PC-3 (cell line): ENCODE measurements at regions not wholly inside any gene's neighbourhood (a gene's known extent, or its start where the extent isn't known, plus 50 kb on each side); places are given as distances from the start of the nearest gene placed in this dataset.

Experiments used
- EZH2 ChIP-seq: fragments of 300-600 bp; sonication (generic); IDR thresholded peaks from one replicate; pipeline ENCODE4 v1.6.1; 2017; ENCODE audit warnings: antibody characterized with exemption, mild to moderate bottlenecking, low read length; ENCODE audit not compliant: unreplicated experiment
- EZH2phosphoT487 ChIP-seq: fragments of 300-600 bp; sonication (generic); IDR thresholded peaks from 2 replicates; pipeline ENCODE4 v1.6.1; 2018; ENCODE audit warnings: mild to moderate bottlenecking, antibody characterized with exemption, low read length, borderline replicate concordance
- TF ChIP-seq, protein P1 (sequence below): fragments of 300-600 bp; sonication (generic); conservative IDR thresholded peaks from 2 replicates; pipeline ENCODE4 v1.5.1; 2017; ENCODE audit warnings: antibody characterized with exemption, low read depth, mild to moderate bottlenecking, low read length

DNA sequence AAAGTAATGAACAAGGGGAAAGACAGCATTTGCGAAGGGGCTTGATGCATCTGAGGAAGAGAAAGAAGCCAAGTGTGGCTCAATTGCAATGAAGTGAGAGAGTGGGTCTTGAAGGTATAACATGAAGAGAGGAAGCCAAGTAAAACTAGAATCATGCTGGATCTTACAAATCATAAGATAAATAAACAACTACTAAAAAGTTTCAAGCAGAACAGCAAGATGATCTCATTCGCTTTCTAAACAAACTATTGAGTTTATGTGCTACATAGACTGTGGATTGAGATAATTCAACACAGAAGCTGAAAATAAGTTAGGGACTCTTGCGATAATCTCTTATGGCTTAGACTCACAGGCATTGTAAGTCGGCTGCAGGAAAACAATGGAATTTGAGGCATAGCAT is 1310.5 kb upstream of the NRXN1 start:
- TF ChIP-seq, protein P1, sequence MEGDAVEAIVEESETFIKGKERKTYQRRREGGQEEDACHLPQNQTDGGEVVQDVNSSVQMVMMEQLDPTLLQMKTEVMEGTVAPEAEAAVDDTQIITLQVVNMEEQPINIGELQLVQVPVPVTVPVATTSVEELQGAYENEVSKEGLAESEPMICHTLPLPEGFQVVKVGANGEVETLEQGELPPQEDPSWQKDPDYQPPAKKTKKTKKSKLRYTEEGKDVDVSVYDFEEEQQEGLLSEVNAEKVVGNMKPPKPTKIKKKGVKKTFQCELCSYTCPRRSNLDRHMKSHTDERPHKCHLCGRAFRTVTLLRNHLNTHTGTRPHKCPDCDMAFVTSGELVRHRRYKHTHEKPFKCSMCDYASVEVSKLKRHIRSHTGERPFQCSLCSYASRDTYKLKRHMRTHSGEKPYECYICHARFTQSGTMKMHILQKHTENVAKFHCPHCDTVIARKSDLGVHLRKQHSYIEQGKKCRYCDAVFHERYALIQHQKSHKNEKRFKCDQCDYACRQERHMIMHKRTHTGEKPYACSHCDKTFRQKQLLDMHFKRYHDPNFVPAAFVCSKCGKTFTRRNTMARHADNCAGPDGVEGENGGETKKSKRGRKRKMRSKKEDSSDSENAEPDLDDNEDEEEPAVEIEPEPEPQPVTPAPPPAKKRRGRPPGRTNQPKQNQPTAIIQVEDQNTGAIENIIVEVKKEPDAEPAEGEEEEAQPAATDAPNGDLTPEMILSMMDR: no peak
- TF ChIP-seq EZH2phosphoT487 (no peak), EZH2 (no peak)
